ENCODE measurements at regions not wholly inside any gene's neighbourhood (a gene's known extent, or its start where the extent isn't known, plus 50 kb on each side); places are given as distances from the start of the nearest gene placed in this dataset.

GRCh38 chr13:73210218-73210883, 151.5 kb downstream of the KLF5 start:
- TF ChIP-seq EZH2phosphoT487 (IDR thresholded peaks at IDR 0.05; ENCODE audit: low read depth, severe bottlenecking, unreplicated experiment): no peak
- TF ChIP-seq, protein P1, sequence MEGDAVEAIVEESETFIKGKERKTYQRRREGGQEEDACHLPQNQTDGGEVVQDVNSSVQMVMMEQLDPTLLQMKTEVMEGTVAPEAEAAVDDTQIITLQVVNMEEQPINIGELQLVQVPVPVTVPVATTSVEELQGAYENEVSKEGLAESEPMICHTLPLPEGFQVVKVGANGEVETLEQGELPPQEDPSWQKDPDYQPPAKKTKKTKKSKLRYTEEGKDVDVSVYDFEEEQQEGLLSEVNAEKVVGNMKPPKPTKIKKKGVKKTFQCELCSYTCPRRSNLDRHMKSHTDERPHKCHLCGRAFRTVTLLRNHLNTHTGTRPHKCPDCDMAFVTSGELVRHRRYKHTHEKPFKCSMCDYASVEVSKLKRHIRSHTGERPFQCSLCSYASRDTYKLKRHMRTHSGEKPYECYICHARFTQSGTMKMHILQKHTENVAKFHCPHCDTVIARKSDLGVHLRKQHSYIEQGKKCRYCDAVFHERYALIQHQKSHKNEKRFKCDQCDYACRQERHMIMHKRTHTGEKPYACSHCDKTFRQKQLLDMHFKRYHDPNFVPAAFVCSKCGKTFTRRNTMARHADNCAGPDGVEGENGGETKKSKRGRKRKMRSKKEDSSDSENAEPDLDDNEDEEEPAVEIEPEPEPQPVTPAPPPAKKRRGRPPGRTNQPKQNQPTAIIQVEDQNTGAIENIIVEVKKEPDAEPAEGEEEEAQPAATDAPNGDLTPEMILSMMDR (IDR thresholded peaks at IDR 0.05; ENCODE audit: poor library complexity): no peak

Measured in hepatocyte (in vitro differentiated cells).